B cell (primary cell): ENCODE measurements at regions not wholly inside any gene's neighbourhood (a gene's known extent, or its start where the extent isn't known, plus 50 kb on each side); places are given as distances from the start of the nearest gene placed in this dataset.

Source experiments
- ATAC-seq: fragments of 200-7000 bp; cut with Tn5 transposase; one replicate; pipeline ENCODE4 v1.10.0; 2021; ENCODE audit warnings: low read depth, mild to moderate bottlenecking, moderate number of reproducible peaks, moderate library complexity
- CTCF ChIA-PET: fragments of 350-600 bp; sonication (Branson Sonifier 250); formaldehyde crosslinking; loops from one replicate; lab custom pipeline; 2021; ENCODE audit warnings: antibody characterized with exemption, inconsistent platforms; lab: Charles Lee
- POLR2A ChIA-PET: fragments of 350-600 bp; sonication (Branson Sonifier 250); formaldehyde crosslinking; loops from one replicate; lab custom pipeline; 2021; ENCODE audit warnings: antibody characterized with exemption; lab: Charles Lee
- DNase-seq: peaks from one replicate; pipeline ENCODE4 v3.0.0; 2013
- H2AFZ ChIP-seq: 2 replicates; pipeline ENCODE4 v1.6.1; 2012; ENCODE audit warnings: mild to moderate bottlenecking, low read depth, low read length; ENCODE audit not compliant: insufficient read depth, poor library complexity, severe bottlenecking
- H3K27ac ChIP-seq, 2 donors: 1 replicate in 1 of 2; 2 replicates in 1 of 2; pipeline ENCODE4 v1.5.1; 2012 to 2013; ENCODE audit warnings: low read length in 2 of 2, mild to moderate bottlenecking in 2 of 2, moderate library complexity in 1 of 2
- H3K27me3 ChIP-seq, 4 experiments: fragments of 200-600 bp in 1 of 4; sonication (generic) in 1 of 4; replicated peaks in 1 of 4; 1 replicate in 2 of 4; 2 replicates in 2 of 4; pipeline versions ENCODE4 v1.6.1 to v1.7.0; 2013 to 2016; ENCODE audit warnings: low read length in 3 of 4, mild to moderate bottlenecking in 2 of 4, mixed read lengths in 1 of 4, moderate library complexity in 1 of 4; ENCODE audit not compliant: insufficient read depth in 4 of 4, control insufficient read depth in 3 of 4; ENCODE audit errors: control extremely low read depth in 1 of 4
- H3K36me3 ChIP-seq, 2 experiments: replicated peaks in 1 of 2; 1 replicate in 1 of 2; 2 replicates in 1 of 2; pipeline versions ENCODE4 v1.6.1 to v1.7.1; 2013; ENCODE audit warnings: low read length in 1 of 2; ENCODE audit not compliant: insufficient read depth in 2 of 2, control insufficient read depth in 1 of 2; ENCODE audit errors: control extremely low read depth in 1 of 2, extremely low read depth in 1 of 2
- H3K4me1 ChIP-seq, 2 donors: fragments of 200-600 bp in 1 of 2; sonication (generic) in 1 of 2; 1 replicate in 1 of 2; 2 replicates in 1 of 2; pipeline versions ENCODE4 v1.5.1 to v1.6.1; 2013 to 2017; ENCODE audit warnings: low read length in 2 of 2; ENCODE audit not compliant: control insufficient read depth in 2 of 2, insufficient read depth in 2 of 2
- H3K4me2 ChIP-seq: replicated peaks from 2 replicates; pipeline ENCODE3; 2012; ENCODE audit warnings: mild to moderate bottlenecking, low read depth, low read length; ENCODE audit not compliant: poor library complexity, severe bottlenecking
- H3K4me3 ChIP-seq, 5 experiments: fragments of 200-600 bp in 1 of 5; sonication (generic) in 1 of 5; 1 replicate in 3 of 5; 2 replicates in 2 of 5; pipeline versions ENCODE4 v1.5.1 to v1.7.0; 2011 to 2016; ENCODE audit warnings: low read length in 4 of 5, mild to moderate bottlenecking in 4 of 5, low read depth in 2 of 5, control low read depth in 1 of 5, moderate library complexity in 1 of 5; ENCODE audit not compliant: insufficient read depth in 1 of 5; ENCODE audit errors: control extremely low read depth in 1 of 5, extremely low read depth in 1 of 5
- H3K79me2 ChIP-seq: fragments of 200-600 bp; sonication (generic); one replicate; pipeline ENCODE4 v1.6.0; 2016; ENCODE audit warnings: low read length; ENCODE audit not compliant: control insufficient read depth, insufficient read depth
- H3K9ac ChIP-seq: fragments of 200-600 bp; sonication (generic); 2 replicates; pipeline ENCODE4 v1.6.1; 2017; ENCODE audit warnings: mild to moderate bottlenecking, low read length, moderate library complexity
- H3K9me3 ChIP-seq, 3 donors: one replicate each; pipeline versions ENCODE4 v1.6.1 to v1.7.1; 2013; ENCODE audit warnings: low read length in 2 of 3; ENCODE audit not compliant: control insufficient read depth in 2 of 3, insufficient read depth in 1 of 3; ENCODE audit errors: control extremely low read depth in 1 of 3
- H4K20me1 ChIP-seq: 2 replicates; pipeline ENCODE4 v1.6.0; 2012; ENCODE audit warnings: mild to moderate bottlenecking, low read length; ENCODE audit not compliant: insufficient read depth, control insufficient read depth, poor library complexity, severe bottlenecking
- H3K27ac Mint-ChIP-seq: one replicate; pipeline ENCODE4 v1.8.0; 2021; ENCODE audit warnings: mixed read lengths
- H3K27me3 Mint-ChIP-seq: one replicate; pipeline ENCODE4 v1.8.0; 2021; ENCODE audit warnings: mixed read lengths
- H3K4me1 Mint-ChIP-seq: one replicate; pipeline ENCODE4 v1.8.0; 2021; ENCODE audit warnings: mixed read lengths
- H3K4me3 Mint-ChIP-seq: one replicate; pipeline ENCODE4 v1.8.0; 2021; ENCODE audit warnings: mixed read lengths
- H3K9me3 Mint-ChIP-seq: one replicate; pipeline ENCODE4 v1.8.0; 2022; ENCODE audit warnings: mixed read lengths; ENCODE audit not compliant: insufficient read depth
- CTCF ChIP-seq: fragments of 200-600 bp; IDR thresholded peaks from one replicate; pipeline ENCODE4 v1.8.0; 2022; ENCODE audit warnings: antibody characterized with exemption, mild to moderate bottlenecking
- EZH2 ChIP-seq: IDR thresholded peaks from 2 replicates; pipeline ENCODE4 v1.6.1; 2012; ENCODE audit warnings: borderline replicate concordance, low read depth, mild to moderate bottlenecking, moderate library complexity, low read length; ENCODE audit not compliant: insufficient read depth, poor library complexity, severe bottlenecking
- WGBS: methylation state at CpG from one replicate; pipeline ENCODE4 v1.1.5; 2013; ENCODE audit warnings: missing lambda C conversion rate; ENCODE audit not compliant: insufficient coverage; 5-methylcytosine and 5-hydroxymethylcytosine counted together
- intact Hi-C: fragments of 100-400 bp; cut with micrococcal nuclease; formaldehyde crosslinking; loops from one replicate; pipeline ENCODE4 v1.10.0; 2022

GRCh38 chr1:117757668-117758067 lies 151.8 kb downstream of the TENT5C start:
- Mint-ChIP-seq H3K4me3 (no peak overlapping the region), H3K27me3 (peaks cover 37% of the 10 kb centered on the region), H3K4me1 (peaks cover 14% of the 10 kb centered on the region), H3K9me3 (no peaks in the 10 kb centered on the region), H3K27ac (no peak overlapping the region)
- H3K79me2 ChIP-seq: no peaks in the 10 kb centered on the region
- H3K36me3 ChIP-seq: no peaks in the 10 kb centered on the region
- no peaks in the 10 kb centered on the region for H4K20me1 ChIP-seq
- ATAC-seq (no peak), DNase-seq (no peak)
- peaks cover 10 to 13% of the 10 kb centered on the region in 2 donors for H3K4me1 ChIP-seq
- no peak overlapping the region for H3K4me3 ChIP-seq
- 91% methylated on average over 3 of the region's 3 CpGs for WGBS
- ChIA-PET CTCF (interaction anchor here (0.8 to 12.0 kb wide), 42 partner anchors 8 to 690 kb away, joined by 3 to 511 read pairs (median 4); partner anchors contain the start of gene MAN1A2), POLR2A (interaction anchor here (1.5 kb wide), 1 partner anchor 152 kb away, joined by 3 read pairs; the partner anchor contains the start of gene TENT5C)
- no peak overlapping the region for H3K9ac ChIP-seq
- peaks cover 0 to 18% (median 11%) of the 10 kb centered on the region in 4 experiments for H3K27me3 ChIP-seq
- H3K9me3 ChIP-seq: no peaks in the 10 kb centered on the region
- intact Hi-C loops: loop anchor here (1.0 to 10.0 kb wide), 8 partner anchors 83 to 635 kb away; partner anchors contain the start of genes MAN1A2 and TENT5C
- H3K4me2 ChIP-seq: no peak overlapping the region
- no peak overlapping the region for H3K27ac ChIP-seq
- H2AFZ ChIP-seq: no peak overlapping the region
- TF ChIP-seq CTCF (no peak), EZH2 (no peak)
